HS-27A (cell line): ENCODE measurements at regions not wholly inside any gene's neighbourhood (a gene's known extent, or its start where the extent isn't known, plus 50 kb on each side); places are given as distances from the start of the nearest gene placed in this dataset.

Source experiments
- DNase-seq: peaks from one replicate; pipeline ENCODE4 v3.0.0-alpha.2; 2012; ENCODE audit warnings: low read depth, missing footprints

GRCh38 chr12:47560415-47560814 lies 145.4 kb downstream of the RPAP3 start:
- no peak for DNase-seq

GRCh38 chr12:47558625-47559345 lies 147.0 kb downstream of the RPAP3 start:
- no peak for DNase-seq

- DNase-seq, result no peak
Measured at GRCh38 chr12:47557386-47557785, 148.4 kb downstream of the RPAP3 start.

DNA sequence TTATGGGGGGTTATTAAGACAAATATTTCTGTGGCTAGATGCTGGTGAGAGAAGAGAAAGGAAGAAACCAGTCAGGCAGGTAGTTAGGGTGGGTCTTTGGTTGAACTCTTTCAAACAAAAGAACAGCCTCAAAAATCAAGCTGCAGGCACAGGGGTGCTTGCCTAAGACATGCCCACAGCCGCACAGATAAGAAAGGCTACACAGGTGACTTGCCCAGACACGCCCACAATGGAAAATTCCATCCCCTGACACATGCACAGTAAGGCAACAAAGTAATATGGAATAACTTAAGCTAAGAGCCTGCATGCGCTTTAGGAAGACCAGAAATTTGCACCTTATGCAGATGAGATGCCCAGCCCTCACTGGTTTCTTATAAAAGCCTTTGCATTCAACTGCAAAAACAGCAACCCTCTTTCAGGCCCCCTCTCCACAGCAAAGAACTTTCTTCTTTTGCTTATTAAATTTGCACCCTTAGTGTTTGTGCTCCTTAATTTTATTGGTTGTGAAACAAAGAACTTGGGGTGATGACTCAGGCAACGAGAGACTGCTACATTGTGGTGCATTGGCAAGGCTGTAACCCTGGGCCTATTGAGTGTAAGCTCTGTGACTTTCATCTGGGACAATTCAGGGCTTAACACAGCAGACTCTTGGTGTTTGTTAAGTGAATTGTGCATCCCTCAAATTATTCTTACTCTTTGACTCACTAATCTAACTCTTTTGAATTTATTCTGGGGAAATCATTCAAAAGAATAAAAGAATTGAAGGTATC lies 149.4 kb downstream of the RPAP3 start:
- DNase-seq, result no peak

- DNase-seq, result no peak
Measured at GRCh38 chr12:47554046-47554653, 151.7 kb downstream of the RPAP3 start.

DNA sequence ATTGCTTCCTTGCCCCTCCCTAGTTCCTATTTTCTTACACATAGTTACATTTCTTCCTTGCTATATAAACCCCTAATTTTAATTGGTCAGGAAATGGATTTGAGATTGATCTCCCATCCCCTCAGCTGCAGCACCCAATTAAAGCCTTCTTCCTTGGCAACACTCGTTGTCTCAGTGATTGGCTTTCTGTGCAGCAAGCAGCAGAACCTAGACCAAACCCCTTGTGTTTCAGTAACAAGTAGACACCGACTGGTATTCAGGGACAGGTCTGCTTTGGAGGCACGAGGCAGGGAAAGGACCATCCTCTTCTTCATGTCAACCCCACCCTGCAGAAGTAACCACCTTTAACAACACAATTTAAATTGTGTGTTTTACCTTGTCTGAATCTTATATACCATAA lies 152.6 kb downstream of the RPAP3 start:
- DNase-seq, result no peak

GRCh38 chr12:47551426-47551851 lies 154.4 kb downstream of the RPAP3 start:
- no peak for DNase-seq

GRCh38 chr12:47549258-47549657 lies 156.6 kb downstream of the RPAP3 start:
- no peak for DNase-seq

DNA sequence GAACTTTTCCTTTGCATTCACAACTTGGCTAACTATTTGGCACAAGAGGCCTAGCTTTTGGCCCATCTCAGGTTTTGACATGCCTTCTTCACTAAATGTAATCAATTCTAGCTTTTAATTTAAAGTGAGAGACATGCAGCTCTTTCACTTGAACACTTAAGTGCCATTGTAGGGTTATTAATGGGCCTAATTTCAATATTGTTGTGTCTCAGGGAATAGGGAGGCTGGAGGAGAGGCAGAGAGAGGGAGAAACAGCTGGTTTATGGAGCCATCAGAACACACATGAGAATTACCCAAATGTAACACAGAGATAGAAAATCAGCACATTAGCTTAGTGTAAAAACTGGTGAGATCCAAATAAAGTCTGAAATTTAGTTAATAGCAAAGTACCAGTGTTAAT lies 157.4 kb downstream of the RPAP3 start:
- no peak for DNase-seq

GRCh38 chr12:47547077-47547476 lies 158.8 kb downstream of the RPAP3 start:
- DNase-seq, result peak; percentile 17

DNA sequence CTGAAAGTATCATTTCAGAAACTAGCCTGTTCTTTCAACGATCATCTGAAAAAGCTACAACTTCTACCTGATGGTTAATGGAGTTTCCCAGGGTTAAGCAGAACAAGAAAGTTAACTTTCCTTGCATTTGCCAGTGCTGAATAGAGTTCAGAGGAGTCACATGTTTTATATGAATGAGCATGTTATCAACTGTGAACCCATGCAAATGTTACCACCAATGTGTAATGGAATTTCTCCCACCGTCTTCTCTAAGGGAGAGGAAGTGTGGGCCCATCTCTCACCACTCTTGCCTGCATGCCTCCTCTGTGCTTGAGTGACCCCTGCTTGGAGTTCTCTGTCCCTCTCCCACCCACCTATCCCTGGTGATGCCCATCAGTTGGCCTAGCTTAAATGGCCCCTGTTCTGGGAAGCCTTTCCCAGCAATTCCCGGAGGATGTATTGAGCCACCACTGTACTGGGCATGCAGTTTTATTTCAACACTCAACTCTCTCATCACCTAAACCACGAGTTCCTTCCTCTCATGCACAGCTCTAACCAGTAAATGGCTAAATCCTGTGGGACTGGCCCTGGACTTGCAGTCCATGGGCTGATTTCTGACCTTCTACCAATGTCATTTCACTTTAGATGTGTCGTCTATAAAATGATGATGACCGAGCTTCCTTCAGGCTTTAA lies 159.8 kb downstream of the RPAP3 start:
- no peak for DNase-seq

DNA sequence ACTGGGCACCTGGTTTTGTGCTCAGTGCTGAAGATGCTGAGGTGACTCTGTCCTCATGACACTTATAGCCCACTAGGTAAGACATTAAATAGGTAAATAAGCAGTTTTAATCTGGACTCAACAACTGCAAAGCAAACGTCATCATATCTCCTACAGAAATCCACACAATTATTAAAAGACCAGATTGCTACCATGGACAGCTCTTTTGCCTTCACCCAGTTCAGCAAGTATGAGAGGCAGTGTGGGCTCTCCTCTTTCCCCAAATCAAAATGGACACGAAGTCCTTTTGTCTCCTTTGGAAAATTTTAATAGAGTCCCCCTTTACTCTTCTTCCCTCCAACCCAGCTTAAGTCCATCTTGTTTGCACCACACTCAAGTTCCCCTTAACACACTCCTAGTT lies 171.1 kb downstream of the RPAP3 start:
- no peak for DNase-seq

GRCh38 chr12:47530050-47530449 lies 175.8 kb downstream of the RPAP3 start:
- DNase-seq, result no peak

DNA sequence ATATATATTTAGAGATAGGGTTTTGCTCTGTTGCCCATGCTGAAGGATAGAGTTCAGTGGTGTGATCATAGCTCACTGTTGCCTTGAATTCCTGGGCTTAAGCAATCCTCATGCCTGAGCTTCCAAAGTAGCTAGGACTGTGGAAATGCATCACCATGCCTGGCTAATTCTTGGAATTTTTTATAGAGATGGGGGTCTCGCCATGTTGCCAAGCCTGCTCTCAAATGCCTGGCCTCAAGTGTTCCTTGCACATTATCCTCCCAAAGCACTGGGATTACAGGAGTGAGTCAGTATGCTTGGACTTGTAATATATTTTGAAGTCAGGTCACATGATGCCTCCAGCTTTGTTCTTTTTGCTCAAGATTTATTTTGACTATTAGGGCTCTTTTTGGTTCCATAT lies 178.0 kb downstream of the RPAP3 start:
- DNase-seq, result no peak

DNA sequence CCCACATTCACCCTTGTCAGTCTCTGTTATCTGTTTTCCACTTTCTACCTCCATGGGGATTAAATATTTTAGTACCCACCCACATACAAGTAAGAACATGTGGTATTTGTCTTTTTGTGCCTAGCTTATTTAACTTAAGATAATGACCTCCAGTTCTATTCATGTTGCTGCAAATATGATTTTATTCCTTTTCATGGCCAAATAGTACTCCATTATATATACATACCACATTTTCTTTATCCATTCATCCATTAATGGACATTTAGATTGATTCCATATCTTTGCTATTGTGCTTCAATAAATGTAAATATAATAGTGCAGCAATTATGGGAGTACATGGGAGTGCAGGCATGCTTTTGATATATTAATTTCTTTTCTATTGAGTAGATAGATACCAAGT lies 185.8 kb downstream of the RPAP3 start:
- DNase-seq, result no peak

DNA sequence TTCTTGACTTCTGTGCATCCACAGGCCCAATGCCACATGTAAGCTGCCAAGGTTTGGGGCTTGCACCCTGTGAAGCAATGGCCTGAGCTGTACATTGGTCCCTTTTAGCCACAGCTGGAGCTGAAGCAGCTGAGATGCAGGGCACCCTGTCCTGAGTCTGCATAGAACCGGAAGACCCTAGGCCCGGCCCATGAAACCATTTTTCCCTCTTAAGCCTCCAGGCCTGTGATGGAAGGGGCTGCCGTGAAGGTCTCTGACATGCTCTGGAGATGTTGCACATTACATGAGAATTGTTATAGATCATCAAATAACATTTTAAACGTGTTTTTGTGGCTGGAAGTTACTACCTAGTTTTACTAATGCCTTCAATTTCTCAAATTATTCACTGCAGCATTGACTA lies 188.7 kb downstream of the RPAP3 start:
- DNase-seq, result no peak

- DNase-seq, result no peak
Measured at GRCh38 chr12:47509398-47509851, 196.4 kb downstream of the RPAP3 start.

- no peak for DNase-seq
Measured at GRCh38 chr12:47507221-47507620, 198.6 kb downstream of the RPAP3 start.

GRCh38 chr12:47504775-47505446 lies 200.9 kb downstream of the RPAP3 start:
- peak; percentile 29 for DNase-seq

- DNase-seq, result no peak
Measured at GRCh38 chr12:47493801-47494200, 212.0 kb downstream of the RPAP3 start.

- no peak for DNase-seq
Measured at GRCh38 chr12:47491516-47492305, 214.1 kb downstream of the RPAP3 start.
